ENCODE measurements at regions not wholly inside any gene's neighbourhood (a gene's known extent, or its start where the extent isn't known, plus 50 kb on each side); places are given as distances from the start of the nearest gene placed in this dataset.

- no peak for TF ChIP-seq NFIC (IDR thresholded peaks at IDR 0.05; ENCODE audit: borderline replicate concordance)
- TF ChIP-seq EP300 (IDR thresholded peaks at IDR 0.05; ENCODE audit: borderline replicate concordance in 1 of 2, low read depth in 1 of 2, low read length in 1 of 2): no peak
- TF ChIP-seq, protein P1, sequence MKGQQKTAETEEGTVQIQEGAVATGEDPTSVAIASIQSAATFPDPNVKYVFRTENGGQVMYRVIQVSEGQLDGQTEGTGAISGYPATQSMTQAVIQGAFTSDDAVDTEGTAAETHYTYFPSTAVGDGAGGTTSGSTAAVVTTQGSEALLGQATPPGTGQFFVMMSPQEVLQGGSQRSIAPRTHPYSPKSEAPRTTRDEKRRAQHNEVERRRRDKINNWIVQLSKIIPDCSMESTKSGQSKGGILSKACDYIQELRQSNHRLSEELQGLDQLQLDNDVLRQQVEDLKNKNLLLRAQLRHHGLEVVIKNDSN (IDR thresholded peaks at IDR 0.05; ENCODE audit: borderline replicate concordance, low read depth): no peak
- no peak for TF ChIP-seq IRF3 (IDR thresholded peaks at IDR 0.05; ENCODE audit: low read depth, low read length)
Measured at GRCh38 chr6:133805876-133806275, 83.0 kb upstream of the TCF21 start (continued).

DNA sequence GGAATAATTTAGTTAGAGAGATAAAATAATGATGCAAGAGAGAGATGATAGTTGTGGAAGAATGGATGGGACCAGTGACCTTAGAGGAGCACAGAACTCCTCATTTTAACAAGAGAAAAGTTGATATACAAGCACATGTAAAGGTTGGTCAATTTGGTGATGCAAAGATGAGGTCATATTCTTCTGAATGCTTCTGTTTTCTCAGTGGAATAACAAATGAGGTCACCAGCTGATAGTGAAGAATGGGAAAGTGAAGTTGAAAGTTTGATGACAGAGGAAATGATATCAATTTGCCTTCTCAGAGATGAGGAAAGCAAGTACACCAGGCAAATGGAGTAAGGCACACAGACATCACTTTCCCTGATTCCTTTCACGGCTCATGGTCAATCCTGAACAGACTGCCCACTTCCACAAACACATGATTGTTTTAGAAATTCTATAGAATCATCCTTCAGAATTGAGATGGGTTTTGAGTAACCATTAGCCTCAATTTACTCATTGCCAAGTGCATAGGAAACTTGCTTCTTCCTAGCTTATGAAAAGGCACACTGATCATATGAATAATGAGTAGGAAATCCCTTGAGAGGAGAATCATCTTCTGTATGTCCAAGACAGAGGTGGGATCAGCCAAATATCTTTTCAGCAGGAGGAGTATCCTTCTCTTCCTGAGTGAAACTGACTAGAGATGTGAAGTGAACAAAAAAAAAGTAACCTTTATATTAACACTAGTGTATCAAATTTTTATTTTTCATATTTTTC, 82.4 kb upstream of the TCF21 start:
- H3K36me3 ChIP-seq (replicated peaks in 1 of 2; ENCODE audit: control insufficient read depth in 1 of 2, insufficient read depth in 2 of 2, low read length in 1 of 2): no peaks in the 10 kb centered on the region
- no peaks in the 10 kb centered on the region for H3K9me2 ChIP-seq
- no peak overlapping the region for H3K4me3 ChIP-seq (ENCODE audit: low read depth in 2 of 2, low read length in 1 of 2)
- TF ChIP-seq MEF2A (IDR thresholded peaks at IDR 0.05; ENCODE audit: borderline replicate concordance, low read depth) (no peak), POLR2AphosphoS5 (IDR thresholded peaks at IDR 0.05; ENCODE audit: low read depth, low read length) (no peak), YY1 (IDR thresholded peaks at IDR 0.05; ENCODE audit: low read depth) (no peak), ZBTB33 (IDR thresholded peaks at IDR 0.05; ENCODE audit: borderline replicate concordance, low read depth) (no peak), TAF1 (IDR thresholded peaks at IDR 0.05; ENCODE audit: borderline replicate concordance, low read depth, low read length) (no peak), RAD21 (IDR thresholded peaks at IDR 0.05; ENCODE audit: low read length) (no peak), GABPA (IDR thresholded peaks at IDR 0.05; ENCODE audit: low read depth) (no peak), SMC3 (IDR thresholded peaks at IDR 0.05; ENCODE audit: low read depth, low read length) (no peak), IRF3 (IDR thresholded peaks at IDR 0.05; ENCODE audit: low read depth, low read length) (no peak), TCF12 (IDR thresholded peaks at IDR 0.05) (no peak), SIN3A (IDR thresholded peaks at IDR 0.05; ENCODE audit: borderline replicate concordance, low read depth, low read length) (no peak), FOXJ3 (CRISPR knock-in tag; IDR thresholded peaks at IDR 0.05) (no peak)
- TF ChIP-seq, protein P2, sequence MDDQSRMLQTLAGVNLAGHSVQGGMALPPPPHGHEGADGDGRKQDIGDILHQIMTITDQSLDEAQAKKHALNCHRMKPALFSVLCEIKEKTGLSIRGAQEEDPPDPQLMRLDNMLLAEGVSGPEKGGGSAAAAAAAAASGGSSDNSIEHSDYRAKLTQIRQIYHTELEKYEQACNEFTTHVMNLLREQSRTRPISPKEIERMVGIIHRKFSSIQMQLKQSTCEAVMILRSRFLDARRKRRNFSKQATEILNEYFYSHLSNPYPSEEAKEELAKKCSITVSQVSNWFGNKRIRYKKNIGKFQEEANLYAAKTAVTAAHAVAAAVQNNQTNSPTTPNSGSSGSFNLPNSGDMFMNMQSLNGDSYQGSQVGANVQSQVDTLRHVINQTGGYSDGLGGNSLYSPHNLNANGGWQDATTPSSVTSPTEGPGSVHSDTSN (IDR thresholded peaks at IDR 0.05): no peak
- TF ChIP-seq, protein P3, sequence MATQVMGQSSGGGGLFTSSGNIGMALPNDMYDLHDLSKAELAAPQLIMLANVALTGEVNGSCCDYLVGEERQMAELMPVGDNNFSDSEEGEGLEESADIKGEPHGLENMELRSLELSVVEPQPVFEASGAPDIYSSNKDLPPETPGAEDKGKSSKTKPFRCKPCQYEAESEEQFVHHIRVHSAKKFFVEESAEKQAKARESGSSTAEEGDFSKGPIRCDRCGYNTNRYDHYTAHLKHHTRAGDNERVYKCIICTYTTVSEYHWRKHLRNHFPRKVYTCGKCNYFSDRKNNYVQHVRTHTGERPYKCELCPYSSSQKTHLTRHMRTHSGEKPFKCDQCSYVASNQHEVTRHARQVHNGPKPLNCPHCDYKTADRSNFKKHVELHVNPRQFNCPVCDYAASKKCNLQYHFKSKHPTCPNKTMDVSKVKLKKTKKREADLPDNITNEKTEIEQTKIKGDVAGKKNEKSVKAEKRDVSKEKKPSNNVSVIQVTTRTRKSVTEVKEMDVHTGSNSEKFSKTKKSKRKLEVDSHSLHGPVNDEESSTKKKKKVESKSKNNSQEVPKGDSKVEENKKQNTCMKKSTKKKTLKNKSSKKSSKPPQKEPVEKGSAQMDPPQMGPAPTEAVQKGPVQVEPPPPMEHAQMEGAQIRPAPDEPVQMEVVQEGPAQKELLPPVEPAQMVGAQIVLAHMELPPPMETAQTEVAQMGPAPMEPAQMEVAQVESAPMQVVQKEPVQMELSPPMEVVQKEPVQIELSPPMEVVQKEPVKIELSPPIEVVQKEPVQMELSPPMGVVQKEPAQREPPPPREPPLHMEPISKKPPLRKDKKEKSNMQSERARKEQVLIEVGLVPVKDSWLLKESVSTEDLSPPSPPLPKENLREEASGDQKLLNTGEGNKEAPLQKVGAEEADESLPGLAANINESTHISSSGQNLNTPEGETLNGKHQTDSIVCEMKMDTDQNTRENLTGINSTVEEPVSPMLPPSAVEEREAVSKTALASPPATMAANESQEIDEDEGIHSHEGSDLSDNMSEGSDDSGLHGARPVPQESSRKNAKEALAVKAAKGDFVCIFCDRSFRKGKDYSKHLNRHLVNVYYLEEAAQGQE (IDR thresholded peaks at IDR 0.05; ENCODE audit: low read depth, low read length): no peak
- DNase-seq: no peak
- H3K27ac ChIP-seq (ENCODE audit: low read depth in 2 of 2, low read length in 1 of 2): no peak overlapping the region
- H3K9ac ChIP-seq: no peak overlapping the region
- H3K79me2 ChIP-seq (ENCODE audit: insufficient read depth): no peaks in the 10 kb centered on the region
- ChIA-PET CTCF (interaction anchor here (0.6 kb wide), 1 partner anchor 24 kb away, joined by 3 read pairs; no protein-coding TSS in a partner anchor), POLR2A (no interaction called here)
- no peaks in the 10 kb centered on the region for H3F3A ChIP-seq (replicated peaks; ENCODE audit: insufficient read depth)
- no peaks in the 10 kb centered on the region for H3K4me1 ChIP-seq (ENCODE audit: control insufficient read depth in 1 of 2, insufficient read depth in 2 of 2, low read depth in 1 of 2, low read length in 1 of 2)
- H3K27me3 ChIP-seq (ENCODE audit: insufficient read depth): no peaks in the 10 kb centered on the region
- no peak overlapping the region for H3K4me2 ChIP-seq
- no peaks in the 10 kb centered on the region for H3K9me3 ChIP-seq
- WGBS (ENCODE audit: low lambda C conversion rate): 0% methylated on average over 1 of the region's 1 CpG
- H2AFZ ChIP-seq (ENCODE audit: low read depth): no peak overlapping the region
- no peaks in the 10 kb centered on the region for H4K20me1 ChIP-seq (ENCODE audit: insufficient read depth)
